ENCODE measurements at regions not wholly inside any gene's neighbourhood (a gene's known extent, or its start where the extent isn't known, plus 50 kb on each side); places are given as distances from the start of the nearest gene placed in this dataset.
"Not testable (repeated sequence)": the region's sequence is repeated elsewhere in the genome, so short reads cannot be mapped to it uniquely, and the experiment has no call there.

GRCh38 chr6:86609549-86610388 is 327.6 kb upstream of the HTR1E start:
- no peak for DNase-seq (ENCODE audit: low read depth)

- not testable (repeated sequence) for DNase-seq (ENCODE audit: low read depth)
Measured at GRCh38 chr6:86603364-86603763, 334.0 kb upstream of the HTR1E start.

DNA sequence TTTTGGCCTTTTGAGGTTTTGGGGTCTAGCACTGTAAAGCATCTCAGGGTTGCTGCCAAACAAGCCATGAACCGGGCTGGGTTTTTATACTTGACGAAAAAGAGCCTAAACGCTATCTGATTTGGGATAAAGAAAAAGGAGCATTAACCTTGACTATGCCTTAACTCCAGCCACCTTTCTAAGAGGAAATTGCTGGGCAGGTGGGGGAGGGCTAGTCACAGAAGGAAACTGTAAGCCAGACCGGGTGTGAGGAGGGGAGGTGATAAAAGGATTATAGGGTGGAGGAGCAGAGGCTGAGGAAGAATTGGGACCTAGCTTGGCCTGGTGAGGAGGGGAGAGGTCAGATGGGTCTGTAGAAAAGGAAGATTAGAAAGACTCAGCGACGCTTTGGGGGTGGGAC is 335.2 kb upstream of the HTR1E start:
- not testable (repeated sequence) for DNase-seq (ENCODE audit: low read depth)

GRCh38 chr6:86598969-86599368 is 338.4 kb upstream of the HTR1E start:
- DNase-seq (ENCODE audit: low read depth), result not testable (repeated sequence)

GRCh38 chr6:86595641-86596040 is 341.7 kb upstream of the HTR1E start:
- DNase-seq (ENCODE audit: low read depth), result no peak

- no peak for DNase-seq (ENCODE audit: low read depth)
Measured at GRCh38 chr6:86586195-86586594, 351.1 kb upstream of the HTR1E start.

DNA sequence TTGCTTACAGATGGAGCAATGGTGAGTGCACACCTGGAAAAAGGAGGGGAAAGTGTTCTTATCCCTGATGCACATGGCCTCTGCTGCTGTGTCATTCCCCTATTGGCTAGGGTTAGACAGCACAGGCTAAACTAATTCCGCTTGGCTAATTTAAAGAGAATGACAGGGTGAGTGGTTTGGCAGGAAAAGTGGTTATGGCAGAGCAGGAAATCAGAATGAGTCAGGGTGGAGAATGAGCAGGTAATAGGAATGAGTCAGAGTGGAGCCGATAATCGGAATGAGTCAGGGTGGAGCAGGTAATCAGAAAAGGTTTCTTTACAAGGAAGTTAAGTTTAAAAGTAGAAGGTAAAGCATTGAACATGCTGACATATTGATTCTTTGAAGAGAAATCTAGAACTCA is 355.5 kb upstream of the HTR1E start:
- DNase-seq (ENCODE audit: low read depth), result no peak

DNA sequence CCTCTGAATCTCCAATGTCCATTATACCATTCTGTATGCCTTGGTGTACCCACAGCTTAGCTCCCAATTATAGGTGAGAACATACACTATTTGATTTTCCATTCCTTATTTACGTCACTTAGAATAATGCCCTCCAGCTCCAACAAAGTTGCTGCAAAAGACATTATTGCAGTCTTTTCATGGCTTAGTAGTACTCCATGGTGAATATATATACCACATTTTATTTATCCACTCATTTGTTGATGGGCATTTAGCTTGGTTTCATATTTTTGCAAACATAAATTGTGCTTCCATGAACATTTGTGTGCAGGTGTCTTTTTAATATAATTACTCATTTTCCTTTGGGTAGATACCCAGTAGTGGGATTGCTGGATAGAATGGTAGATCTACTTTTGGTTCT is 374.1 kb upstream of the HTR1E start:
- no peak for DNase-seq (ENCODE audit: low read depth)

GRCh38 chr6:86558318-86558717 is 379.0 kb upstream of the HTR1E start:
- no peak for DNase-seq (ENCODE audit: low read depth)

- no peak for DNase-seq (ENCODE audit: low read depth)
Measured at GRCh38 chr6:86537292-86537861, 400.0 kb upstream of the HTR1E start.

- DNase-seq (ENCODE audit: low read depth), result no peak
Measured at GRCh38 chr6:86536121-86536520, 401.2 kb upstream of the HTR1E start.

DNA sequence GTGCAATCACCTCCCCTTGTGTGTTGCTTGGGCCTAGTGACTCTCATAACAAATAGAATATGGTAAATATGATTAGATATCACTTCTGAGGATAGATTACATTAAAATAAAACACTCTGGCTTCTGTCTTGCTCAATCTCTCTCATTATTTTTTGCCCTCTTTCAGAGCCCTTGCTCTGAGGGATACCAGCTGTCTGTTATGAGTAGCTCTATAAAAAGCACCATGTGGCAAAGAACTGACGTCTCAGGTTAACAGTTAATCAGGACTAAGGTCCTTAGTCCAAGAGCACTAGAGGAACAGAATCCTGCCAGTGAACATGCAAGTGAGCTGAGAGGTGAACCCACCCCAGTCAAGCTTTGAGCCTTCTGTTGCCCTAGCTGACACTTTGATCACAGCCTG is 402.2 kb upstream of the HTR1E start:
- no peak for DNase-seq (ENCODE audit: low read depth)

DNA sequence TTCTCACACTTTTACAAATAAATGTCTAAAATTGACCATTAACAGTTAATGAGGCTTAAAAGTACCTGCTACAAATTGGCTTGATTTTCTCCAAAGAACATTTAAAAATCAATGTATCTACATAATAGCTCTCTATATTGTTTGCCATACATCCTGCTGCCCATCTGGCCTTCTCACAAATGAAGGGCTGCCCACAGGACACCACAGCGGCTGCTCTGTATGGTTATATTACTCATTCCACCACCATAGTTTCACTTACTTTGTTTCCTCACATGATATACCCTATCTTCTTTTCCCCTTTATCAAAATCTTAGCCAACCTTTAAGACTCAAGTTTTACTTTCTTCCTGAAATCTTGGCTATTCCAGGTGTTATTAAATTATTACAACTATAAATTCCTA is 407.7 kb upstream of the HTR1E start:
- DNase-seq (ENCODE audit: low read depth), result no peak

- no peak for DNase-seq (ENCODE audit: low read depth)
Measured at GRCh38 chr6:86526238-86526637, 411.1 kb upstream of the HTR1E start.

DNA sequence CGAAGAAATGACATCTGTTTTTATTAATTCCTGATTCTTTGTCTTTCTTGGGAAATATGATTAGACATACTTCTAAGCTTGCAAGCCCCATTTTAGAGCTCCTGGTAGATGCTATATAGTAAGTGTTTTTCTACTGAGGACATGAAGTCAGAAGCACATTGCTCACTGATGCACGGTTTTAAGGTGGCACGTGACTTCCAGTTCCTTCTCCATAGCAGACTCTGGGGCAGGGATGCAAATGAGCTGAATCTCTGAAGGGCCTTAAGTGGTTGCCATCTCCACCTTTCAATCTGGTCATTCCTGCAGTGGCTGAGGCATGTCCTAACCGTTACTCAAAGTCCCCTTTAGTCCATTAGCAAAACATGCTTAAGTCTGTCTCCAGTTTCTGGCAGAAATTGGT is 421.2 kb upstream of the HTR1E start:
- no peak for DNase-seq (ENCODE audit: low read depth)

DNA sequence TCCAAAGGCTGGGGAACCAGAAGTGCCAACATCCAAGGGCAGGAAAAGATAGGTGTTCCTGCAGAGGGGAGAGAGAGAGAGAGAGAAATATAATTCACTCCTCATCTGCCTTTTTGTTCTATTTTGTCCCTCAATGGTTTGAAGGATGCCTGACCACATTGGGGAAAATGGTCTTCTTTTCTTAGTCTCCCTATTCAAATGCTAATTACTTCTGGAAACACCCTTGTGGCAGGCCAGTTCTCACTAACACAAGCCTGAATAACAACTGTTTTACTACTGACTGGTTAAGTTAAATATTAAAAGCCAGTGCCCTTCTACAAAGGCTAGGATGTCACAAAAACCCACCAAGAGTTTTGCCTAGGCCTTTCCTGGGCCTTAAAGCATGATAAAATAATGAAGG is 425.4 kb upstream of the HTR1E start:
- DNase-seq (ENCODE audit: low read depth), result no peak

DNA sequence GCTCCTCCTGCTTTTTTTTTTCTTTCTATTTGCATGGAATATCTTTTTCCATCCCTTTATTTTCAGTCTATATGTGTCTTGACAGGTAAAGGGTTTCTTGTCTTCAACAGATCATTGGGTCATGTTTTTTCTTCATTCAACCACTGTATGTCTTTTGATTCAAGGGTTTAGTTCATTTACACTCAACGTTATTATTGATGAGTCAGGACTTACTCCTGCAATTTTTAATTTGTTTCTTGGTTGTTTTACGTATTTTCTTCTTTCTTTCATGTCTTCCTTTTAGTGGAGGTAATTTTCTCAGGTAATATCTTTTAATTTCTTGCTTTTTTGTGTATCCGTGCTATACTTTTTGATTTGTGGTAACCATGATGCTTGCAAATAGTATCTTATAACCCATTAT is 429.1 kb upstream of the HTR1E start:
- no peak for DNase-seq (ENCODE audit: low read depth)

DNA sequence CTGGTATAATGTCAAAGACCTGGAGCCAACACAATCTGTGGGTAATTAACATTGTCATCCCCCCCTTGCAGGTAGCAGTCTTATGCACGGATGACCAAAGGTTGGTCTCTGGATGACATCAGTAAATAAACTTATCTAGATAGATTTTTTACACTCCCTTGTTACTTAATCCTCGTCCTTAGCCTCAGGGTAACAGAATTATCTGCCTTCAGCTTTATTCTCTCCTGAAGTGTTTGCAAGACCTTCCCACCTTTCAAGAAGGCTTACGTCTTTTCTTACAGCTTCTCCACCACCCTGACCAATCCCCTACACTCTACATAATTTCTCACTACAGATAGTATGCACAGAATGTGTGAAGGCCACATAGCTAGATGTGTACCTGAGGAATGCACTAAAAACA is 434.8 kb upstream of the HTR1E start:
- no peak for DNase-seq (ENCODE audit: low read depth)

DNA sequence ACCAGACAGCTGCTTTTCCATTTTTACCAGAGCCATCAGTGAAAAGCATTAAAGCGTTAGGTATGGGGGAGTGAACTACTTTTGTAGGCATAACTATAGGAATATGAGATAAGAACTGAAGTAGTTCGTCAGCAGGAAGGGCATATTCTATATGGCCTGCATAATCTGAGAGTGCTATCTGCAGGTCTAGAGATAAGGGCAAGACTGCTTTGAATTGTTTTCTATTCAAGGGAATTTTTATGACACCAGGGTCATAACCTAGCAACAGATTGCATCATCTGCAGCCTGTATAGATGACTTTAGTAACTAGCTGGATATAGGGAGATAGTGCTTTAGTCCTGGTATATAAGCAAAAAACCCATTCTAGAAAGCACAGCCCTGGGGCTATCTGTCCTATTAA is 437.3 kb upstream of the HTR1E start:
- no peak for DNase-seq (ENCODE audit: low read depth)

- not testable (repeated sequence) for DNase-seq (ENCODE audit: low read depth)
Measured at GRCh38 chr6:86489042-86489441, 448.3 kb upstream of the HTR1E start.

DNA sequence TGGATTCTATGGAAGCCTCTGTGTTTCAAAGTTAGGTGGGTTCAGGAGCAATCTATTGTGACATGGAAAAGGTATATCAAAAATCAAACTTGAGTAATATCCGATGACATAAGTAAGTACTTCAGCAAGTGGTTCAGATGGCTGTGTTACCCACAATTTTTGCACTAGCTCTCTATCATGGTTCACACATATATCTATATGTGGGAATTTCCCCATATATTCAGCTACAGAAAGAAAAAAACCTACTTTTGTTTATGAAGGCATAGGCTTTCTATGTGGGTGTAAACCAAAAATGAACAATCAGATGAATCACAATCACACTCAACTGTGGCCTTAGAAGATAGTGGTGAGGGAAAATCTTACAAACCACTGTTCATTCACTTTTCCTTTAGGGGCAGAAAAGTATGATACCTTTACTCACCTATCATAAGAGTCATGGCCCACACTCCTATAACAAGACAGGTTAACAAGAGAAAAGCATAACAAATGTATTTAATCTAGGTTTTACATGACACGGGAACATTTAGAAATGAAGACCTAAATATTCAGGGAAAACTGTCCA is 449.6 kb upstream of the HTR1E start:
- DNase-seq (ENCODE audit: low read depth), result no peak

GRCh38 chr6:86478316-86478715 is 459.0 kb upstream of the HTR1E start:
- DNase-seq (ENCODE audit: low read depth), result not testable (repeated sequence)

DNA sequence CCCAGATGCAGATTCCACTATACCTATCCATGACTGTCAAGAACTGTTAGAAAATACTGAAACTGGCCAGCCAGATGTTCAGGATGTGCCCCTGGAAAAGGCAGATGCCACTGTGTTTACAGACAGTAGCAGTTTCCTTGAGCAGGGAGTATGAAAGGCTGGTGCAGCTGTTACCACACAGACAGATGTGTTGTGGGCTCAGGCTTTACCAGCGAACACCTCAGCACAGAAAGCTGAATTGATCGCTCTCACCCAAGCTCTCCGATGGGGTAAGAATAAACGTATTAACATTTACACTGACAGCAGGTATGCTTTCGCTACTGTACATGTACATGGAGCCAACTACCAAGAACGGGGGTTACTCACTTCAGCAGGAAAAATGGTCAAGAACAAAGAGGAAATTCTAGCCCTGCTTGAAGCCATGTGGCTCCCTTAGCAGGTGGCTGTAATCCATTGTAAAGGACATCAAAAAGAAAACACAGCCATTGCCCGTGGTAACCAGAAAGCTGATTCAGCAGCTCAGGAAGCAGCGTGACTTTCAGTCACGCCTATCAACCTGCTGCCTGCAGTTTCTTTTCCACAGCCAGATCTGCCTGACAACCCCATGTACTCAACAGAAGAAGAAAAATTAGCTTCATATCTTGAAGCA is 459.7 kb upstream of the HTR1E start:
- no peak for DNase-seq (ENCODE audit: low read depth)

All from GM04503 (cell line).